ENCODE measurements at regions not wholly inside any gene's neighbourhood (a gene's known extent, or its start where the extent isn't known, plus 50 kb on each side); places are given as distances from the start of the nearest gene placed in this dataset.

DNA sequence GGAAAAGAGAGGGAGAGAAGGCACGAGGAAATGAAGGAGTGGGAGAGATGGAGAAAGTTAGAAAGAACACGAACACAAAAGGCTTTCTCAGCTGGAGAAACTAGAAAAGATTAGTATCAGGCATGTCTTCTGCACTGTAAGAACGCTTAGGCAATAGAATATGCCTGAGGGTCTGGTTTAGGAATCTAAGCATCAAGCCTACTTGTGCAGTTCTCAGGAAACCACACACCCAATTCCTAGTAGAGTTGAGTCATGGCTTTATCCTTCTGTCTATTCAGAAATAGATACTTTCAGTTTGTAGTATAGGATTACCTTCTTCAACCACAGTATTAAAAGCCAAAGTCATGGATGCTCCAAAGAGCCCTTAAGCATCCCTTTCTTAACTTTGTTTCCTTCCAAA, 969.4 kb downstream of the NTRK3 start:
- no peaks in the 10 kb centered on the region for H3K79me2 ChIP-seq (ENCODE audit: insufficient read depth, low read depth, low read length)
- H3K9me2 ChIP-seq (ENCODE audit: insufficient read depth, low read length): no peaks in the 10 kb centered on the region
- TF ChIP-seq EZH2phosphoT487 (IDR thresholded peaks at IDR 0.05; ENCODE audit: borderline replicate concordance, low read depth, low read length) (no peak), CTCF (conservative IDR thresholded peaks at IDR 0.05; ENCODE audit: low read length) (no peak)
- POLR2A ChIA-PET: no interaction called here
- H3K4me2 ChIP-seq (ENCODE audit: low read length): no peak overlapping the region
- no peaks in the 10 kb centered on the region for H3K9me3 ChIP-seq (ENCODE audit: low read length)
- no TSS peak for BruUV-seq (replicated peaks)
- H3K4me3 ChIP-seq (ENCODE audit: low read depth, low read length, poor library complexity, severe bottlenecking): no peak overlapping the region
- DNase-seq (ENCODE audit: low spot score): no peak
- no peak overlapping the region for H2AFZ ChIP-seq (ENCODE audit: low read length)
- H4K20me1 ChIP-seq (ENCODE audit: insufficient read depth, low read length): no peaks in the 10 kb centered on the region
- intact Hi-C loops (cut with micrococcal nuclease; ENCODE audit: unreplicated experiment): no loop called here
- H3K4me1 ChIP-seq (ENCODE audit: insufficient read depth, low read length, poor library complexity, severe bottlenecking): no peaks in the 10 kb centered on the region
- H3K36me3 ChIP-seq (ENCODE audit: insufficient read depth, low read length): no peaks in the 10 kb centered on the region
- no peak overlapping the region for H3K27ac ChIP-seq (ENCODE audit: low read depth, low read length, poor library complexity, severe bottlenecking)
- CTCF ChIA-PET (ENCODE audit: unreplicated experiment): no interaction called here

DNA sequence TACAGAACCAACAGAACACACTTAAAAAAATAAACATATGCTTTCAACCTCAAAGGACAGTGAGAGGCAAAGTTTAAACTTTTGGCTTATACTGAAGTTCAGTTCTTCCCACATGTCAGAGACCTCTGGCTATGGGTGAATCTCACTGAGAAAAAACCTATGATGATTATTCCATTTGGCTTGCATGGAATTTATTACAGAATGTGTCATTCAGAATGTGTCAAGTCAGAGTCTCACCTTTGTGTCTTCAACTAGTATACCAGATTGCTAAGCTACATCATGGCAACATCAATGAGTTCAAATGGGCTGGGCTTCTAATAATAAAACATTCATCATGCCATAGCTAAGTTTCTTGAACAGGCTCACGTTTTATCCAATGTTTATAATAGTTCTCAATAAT, 987.0 kb downstream of the NTRK3 start:
- Histone ChIP-seq H3K79me2 (ENCODE audit: insufficient read depth, low read depth, low read length) (no peaks in the 10 kb centered on the region), H4K20me1 (ENCODE audit: insufficient read depth, low read length) (no peaks in the 10 kb centered on the region), H3K4me3 (ENCODE audit: low read depth, low read length, poor library complexity, severe bottlenecking) (no peak overlapping the region), H3K36me3 (ENCODE audit: insufficient read depth, low read length) (no peaks in the 10 kb centered on the region), H3K4me1 (ENCODE audit: insufficient read depth, low read length, poor library complexity, severe bottlenecking) (no peaks in the 10 kb centered on the region), H3K9me2 (ENCODE audit: insufficient read depth, low read length) (no peaks in the 10 kb centered on the region), H3K27ac (ENCODE audit: low read depth, low read length, poor library complexity, severe bottlenecking) (no peak overlapping the region), H2AFZ (ENCODE audit: low read length) (no peak overlapping the region), H3K4me2 (ENCODE audit: low read length) (no peak overlapping the region), H3K9me3 (ENCODE audit: low read length) (no peaks in the 10 kb centered on the region)
- intact Hi-C loops (cut with micrococcal nuclease; ENCODE audit: unreplicated experiment): no loop called here
- DNase-seq (ENCODE audit: low spot score): no peak
- ChIA-PET POLR2A (no interaction called here), CTCF (ENCODE audit: unreplicated experiment) (no interaction called here)
- no TSS peak for BruUV-seq (replicated peaks)
- no peak for TF ChIP-seq CTCF (conservative IDR thresholded peaks at IDR 0.05; ENCODE audit: low read length)
- no peak for TF ChIP-seq EZH2phosphoT487 (IDR thresholded peaks at IDR 0.05; ENCODE audit: borderline replicate concordance, low read depth, low read length)

DNA sequence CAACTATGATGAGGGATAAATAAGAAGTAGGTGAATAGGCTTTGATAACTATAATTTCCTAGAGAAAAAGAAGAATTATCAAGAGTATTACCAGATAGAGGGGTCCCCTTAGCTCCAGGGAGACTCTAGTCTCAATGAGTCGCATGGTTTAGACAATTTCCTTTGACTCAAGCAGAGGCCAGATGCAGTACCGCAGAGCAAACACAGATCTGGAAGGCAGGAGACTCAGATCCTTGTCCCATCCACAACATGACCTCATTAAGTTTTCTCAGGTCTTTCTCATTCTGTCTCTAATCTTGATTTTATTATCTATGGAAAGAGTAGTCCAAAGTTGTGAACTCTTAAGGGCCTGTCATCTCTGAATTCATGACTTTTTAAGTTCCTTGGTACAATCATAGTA, 987.9 kb downstream of the NTRK3 start:
- Histone ChIP-seq H2AFZ (ENCODE audit: low read length) (no peak overlapping the region), H3K27ac (ENCODE audit: low read depth, low read length, poor library complexity, severe bottlenecking) (no peak overlapping the region), H3K4me3 (ENCODE audit: low read depth, low read length, poor library complexity, severe bottlenecking) (no peak overlapping the region), H4K20me1 (ENCODE audit: insufficient read depth, low read length) (no peaks in the 10 kb centered on the region), H3K9me2 (ENCODE audit: insufficient read depth, low read length) (no peaks in the 10 kb centered on the region), H3K4me1 (ENCODE audit: insufficient read depth, low read length, poor library complexity, severe bottlenecking) (no peaks in the 10 kb centered on the region), H3K79me2 (ENCODE audit: insufficient read depth, low read depth, low read length) (no peaks in the 10 kb centered on the region), H3K4me2 (ENCODE audit: low read length) (no peak overlapping the region), H3K9me3 (ENCODE audit: low read length) (no peaks in the 10 kb centered on the region), H3K36me3 (ENCODE audit: insufficient read depth, low read length) (no peaks in the 10 kb centered on the region)
- POLR2A ChIA-PET: no interaction called here
- TF ChIP-seq EZH2phosphoT487 (IDR thresholded peaks at IDR 0.05; ENCODE audit: borderline replicate concordance, low read depth, low read length) (no peak), CTCF (conservative IDR thresholded peaks at IDR 0.05; ENCODE audit: low read length) (no peak)
- no peak for DNase-seq (ENCODE audit: low spot score)
- intact Hi-C loops (cut with micrococcal nuclease; ENCODE audit: unreplicated experiment): no loop called here
- BruUV-seq (replicated peaks): no TSS peak
- CTCF ChIA-PET (ENCODE audit: unreplicated experiment): no interaction called here

All from OCI-LY7 (cell line).